ENCODE measurements at regions not wholly inside any gene's neighbourhood (a gene's known extent, or its start where the extent isn't known, plus 50 kb on each side); places are given as distances from the start of the nearest gene placed in this dataset.

- TF ChIP-seq CTCF (IDR thresholded peaks at IDR 0.05): no peak
- no peak for TF ChIP-seq POLR2A (IDR thresholded peaks at IDR 0.05)
- TF ChIP-seq POLR2AphosphoS5 (IDR thresholded peaks at IDR 0.05): no peak
These were observed 85.2 kb upstream of the SGCE start for GRCh38 chr7:94741179-94741578.

Measured in gastroesophageal sphincter (tissue), 3 donors.